SK-N-SH treated with all-trans-retinoic acid at 6 μM for 48 hours (cell line): ENCODE measurements at regions not wholly inside any gene's neighbourhood (a gene's known extent, or its start where the extent isn't known, plus 50 kb on each side); places are given as distances from the start of the nearest gene placed in this dataset.

Experiments
- GLIS3 ChIP-seq: fragments of 250-450 bp; sonication (Bioruptor Pico); IDR thresholded peaks from 2 replicates; pipeline ENCODE4 v1.5.0; 2020; ENCODE audit warnings: mild to moderate bottlenecking, moderate library complexity
- ISL1 ChIP-seq: fragments of 250-450 bp; sonication (Bioruptor Pico); IDR thresholded peaks from 2 replicates; pipeline ENCODE4 v2.1.2; 2022; ENCODE audit warnings: mild to moderate bottlenecking, moderate library complexity
- OSR1 ChIP-seq: fragments of 250-450 bp; sonication (Bioruptor Pico); IDR thresholded peaks from 2 replicates; pipeline ENCODE4 v1.8.0; 2022; ENCODE audit warnings: moderate library complexity, mild to moderate bottlenecking, inconsistent platforms
- PATZ1 ChIP-seq: fragments of 250-450 bp; sonication (Bioruptor Pico); IDR thresholded peaks from 2 replicates; pipeline ENCODE4 v1.8.0; 2020; ENCODE audit warnings: mild to moderate bottlenecking, moderate library complexity, borderline replicate concordance
- PPARA ChIP-seq: fragments of 250-450 bp; sonication (Bioruptor Pico); IDR thresholded peaks from 2 replicates; pipeline ENCODE4 v1.5.0; 2020; ENCODE audit warnings: mild to moderate bottlenecking, borderline replicate concordance
- RARB ChIP-seq: fragments of 250-450 bp; sonication (Bioruptor Pico); IDR thresholded peaks from 2 replicates; pipeline ENCODE4 v1.8.0; 2021; ENCODE audit warnings: mild to moderate bottlenecking, moderate library complexity
- TSHZ2 ChIP-seq: fragments of 250-450 bp; sonication (Bioruptor Pico); IDR thresholded peaks from 2 replicates; pipeline ENCODE4 v1.5.0; 2020; ENCODE audit warnings: mild to moderate bottlenecking, moderate library complexity
- ZC3H10 ChIP-seq: fragments of 250-450 bp; sonication (Bioruptor Pico); IDR thresholded peaks from 2 replicates; pipeline ENCODE4 v1.5.1; 2021; ENCODE audit warnings: mild to moderate bottlenecking, moderate library complexity
- ZFP3 ChIP-seq: fragments of 250-450 bp; sonication (Bioruptor Pico); IDR thresholded peaks from 2 replicates; pipeline ENCODE4 v1.5.0; 2020; ENCODE audit warnings: mild to moderate bottlenecking, moderate library complexity
- ZFP30 ChIP-seq: fragments of 450-650 bp; formaldehyde crosslinking; IDR thresholded peaks from 2 replicates; pipeline ENCODE4 v1.5.0; 2022; ENCODE audit warnings: mild to moderate bottlenecking, moderate library complexity

GRCh38 chr13:80115616-80116015 is 225.3 kb downstream of the SPRY2 start:
- TF ChIP-seq PATZ1 (no peak), RARB (no peak), GLIS3 (CRISPR knock-in tag) (no peak), ZFP30 (CRISPR knock-in tag) (no peak), ZC3H10 (CRISPR knock-in tag) (no peak), ZFP3 (no peak), ISL1 (CRISPR knock-in tag) (no peak), PPARA (CRISPR knock-in tag) (no peak), OSR1 (CRISPR knock-in tag) (no peak), TSHZ2 (no peak)
